GM04503 (cell line): ENCODE measurements at regions not wholly inside any gene's neighbourhood (a gene's known extent, or its start where the extent isn't known, plus 50 kb on each side); places are given as distances from the start of the nearest gene placed in this dataset.
"Not testable (repeated sequence)": the region's sequence is repeated elsewhere in the genome, so short reads cannot be mapped to it uniquely, and the experiment has no call there.

ENCODE experiments used
- DNase-seq: peaks from one replicate; pipeline ENCODE4 v3.0.0-alpha.2; 2012; ENCODE audit warnings: low read depth

DNA sequence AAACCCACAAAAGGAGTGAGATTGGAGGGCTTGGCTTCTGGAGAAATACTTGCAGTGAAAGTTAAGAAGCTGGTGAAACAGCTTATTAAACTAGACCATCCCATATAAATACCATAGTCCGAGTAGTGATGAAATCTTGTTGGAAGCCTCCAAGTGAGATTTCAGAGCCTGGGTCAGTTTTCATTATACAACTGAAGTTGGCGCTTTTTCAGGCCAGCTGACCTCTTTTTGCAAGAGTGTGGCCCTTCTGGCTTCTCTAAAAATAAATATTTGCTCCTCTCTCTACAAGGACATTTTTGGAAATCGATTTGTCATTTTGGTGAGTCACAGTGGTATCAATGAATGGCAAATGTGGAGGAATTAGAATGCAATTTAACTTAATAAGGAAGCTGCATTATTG lies 51.2 kb upstream of the THRB start:
- DNase-seq: no peak

DNA sequence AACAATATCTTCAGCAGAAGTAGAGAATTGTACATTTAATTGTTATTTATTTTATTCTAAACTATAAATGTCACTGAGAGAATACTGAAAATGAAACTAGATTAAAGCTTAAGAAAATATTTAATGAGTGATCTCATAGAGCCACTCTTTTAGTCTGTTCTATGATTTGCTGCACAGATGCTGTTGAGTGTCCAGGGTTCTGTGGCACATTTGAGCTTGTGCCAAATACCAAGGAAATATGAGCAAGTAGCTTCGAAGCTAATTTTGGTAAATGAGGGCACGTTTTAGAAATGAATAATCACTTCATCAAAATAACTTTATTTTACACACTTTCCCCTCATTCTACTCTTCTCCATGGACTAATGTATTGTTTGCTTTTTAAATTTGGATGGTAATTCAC lies 53.6 kb upstream of the THRB start:
- DNase-seq: no peak

DNA sequence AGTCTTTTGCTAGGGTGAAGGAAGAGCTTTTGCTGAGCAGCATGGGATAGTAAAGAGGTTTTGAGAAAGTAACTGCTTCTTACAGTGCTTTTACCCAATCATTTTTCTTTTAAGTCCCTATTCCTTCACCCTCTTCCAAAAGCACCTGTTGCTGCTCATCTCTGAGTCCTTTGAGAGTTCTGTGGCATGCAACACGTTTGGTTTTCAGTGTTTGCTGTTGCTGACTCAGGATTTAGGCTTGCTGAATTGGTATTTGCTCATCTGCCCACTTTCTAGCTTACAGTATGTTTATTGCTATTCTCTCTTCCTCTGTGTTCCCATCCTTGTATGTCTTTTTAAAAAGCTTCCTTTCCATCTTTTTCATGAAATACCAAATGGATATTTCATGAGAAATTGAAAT lies 55.9 kb upstream of the THRB start:
- no peak for DNase-seq

DNA sequence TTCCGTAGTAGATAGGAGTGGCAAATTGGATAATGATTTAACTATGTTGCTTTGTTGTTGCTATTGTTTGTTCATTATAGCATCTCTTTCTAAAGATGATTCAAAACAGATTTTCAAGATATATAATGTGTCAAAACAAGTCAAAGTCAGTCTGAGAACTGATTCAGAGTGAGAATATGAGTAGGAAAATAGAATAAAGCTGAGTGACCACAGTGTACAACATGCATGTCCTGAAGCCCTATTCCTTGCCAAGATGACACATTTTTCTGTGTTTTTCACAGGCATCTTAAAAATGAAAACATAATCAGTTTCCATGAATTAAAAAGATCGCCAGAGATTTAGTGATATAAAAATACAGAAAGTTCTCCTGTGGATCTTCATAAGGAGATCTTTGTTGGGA lies 57.0 kb upstream of the THRB start:
- no peak for DNase-seq

DNA sequence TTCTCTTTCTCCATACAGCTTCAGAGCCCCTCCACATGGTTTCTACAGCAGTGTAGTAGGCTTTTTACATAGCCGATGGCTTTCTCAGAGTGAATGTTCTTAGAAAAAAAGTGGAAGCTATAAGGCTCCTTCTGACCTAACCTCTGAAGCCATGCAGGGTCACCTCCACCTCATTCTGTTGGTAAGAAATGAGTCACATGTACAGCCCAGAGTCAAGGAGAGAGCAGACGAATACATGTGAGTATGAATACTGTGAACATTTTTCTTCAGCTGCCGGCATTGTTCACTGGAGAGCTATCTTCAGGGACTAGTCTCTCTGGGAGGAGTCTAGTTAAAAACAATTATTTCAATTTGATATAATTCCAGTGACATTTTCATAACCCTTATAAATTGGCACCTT lies 68.2 kb upstream of the THRB start:
- no peak for DNase-seq

DNA sequence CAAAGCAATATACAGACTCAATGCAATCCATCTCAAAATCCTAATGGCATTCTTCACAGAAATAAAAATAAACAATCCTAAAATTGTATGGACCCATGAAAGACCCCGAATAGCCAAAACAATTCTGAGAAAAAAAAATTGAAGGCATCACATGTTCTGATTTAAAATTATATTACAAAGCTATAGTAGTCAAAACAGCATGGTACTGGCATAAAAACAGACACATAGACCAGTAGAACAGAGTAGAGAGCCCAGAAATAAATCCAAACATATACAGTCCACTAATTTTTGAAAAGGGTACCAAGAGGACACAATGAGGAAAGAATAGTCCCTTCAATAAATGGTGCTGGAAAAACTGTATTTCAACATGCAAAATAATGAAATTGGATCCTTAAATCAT lies 70.4 kb upstream of the THRB start:
- no peak for DNase-seq

DNA sequence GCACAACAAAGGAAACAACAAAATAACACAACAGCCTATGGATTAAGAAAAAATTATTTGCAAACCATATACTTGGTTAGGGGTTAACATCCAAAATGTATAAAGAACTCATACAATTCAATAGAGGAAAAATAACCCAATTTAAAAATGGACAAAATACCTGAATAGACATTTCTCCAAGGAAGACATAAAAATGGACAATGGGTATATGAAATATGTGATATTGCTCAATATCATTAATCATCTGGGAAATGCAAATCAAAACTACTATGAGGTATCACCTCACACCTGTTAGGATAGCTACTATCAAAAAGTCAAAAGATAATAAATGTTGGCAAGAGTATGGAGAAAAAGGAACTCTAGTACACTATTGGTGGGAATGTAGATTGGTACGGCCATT lies 71.0 kb upstream of the THRB start:
- no peak for DNase-seq

DNA sequence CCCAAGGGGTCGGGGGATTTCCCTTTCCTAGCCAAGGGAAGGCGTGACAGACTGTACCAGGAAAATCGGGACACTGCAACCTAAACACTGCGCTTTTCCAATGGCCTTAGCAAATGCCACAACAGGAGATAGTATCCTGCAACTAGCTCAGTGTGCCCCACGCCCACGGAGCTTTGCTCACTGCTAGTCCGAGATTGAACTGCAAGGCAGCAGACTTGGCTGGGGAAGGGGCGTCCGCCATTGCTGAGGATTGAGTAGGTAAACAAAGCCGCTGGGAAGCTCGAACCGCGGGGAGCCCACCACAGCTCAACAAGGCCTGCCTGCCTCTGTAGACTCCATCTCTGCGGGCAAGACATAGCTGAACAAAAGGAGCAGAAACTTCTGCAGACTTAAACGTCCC lies 72.3 kb upstream of the THRB start:
- no peak for DNase-seq

DNA sequence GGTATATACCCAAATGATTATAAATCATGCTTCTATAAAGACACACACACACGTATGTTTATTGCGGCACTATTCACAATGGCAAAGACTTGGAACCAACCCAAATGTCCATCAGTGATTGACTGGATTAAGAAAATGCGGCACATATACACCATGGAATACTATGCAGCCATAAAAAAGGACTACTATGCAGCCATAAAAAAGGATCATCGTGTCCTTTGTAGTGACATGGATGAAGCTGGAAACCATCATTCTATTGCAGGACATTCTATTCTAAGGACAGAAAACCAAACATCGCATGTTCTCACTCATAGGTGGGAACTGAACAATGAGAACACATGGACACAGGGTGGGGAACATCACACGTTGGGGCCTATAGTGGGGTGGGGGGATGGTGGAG lies 77.8 kb upstream of the THRB start:
- not testable (repeated sequence) for DNase-seq

DNA sequence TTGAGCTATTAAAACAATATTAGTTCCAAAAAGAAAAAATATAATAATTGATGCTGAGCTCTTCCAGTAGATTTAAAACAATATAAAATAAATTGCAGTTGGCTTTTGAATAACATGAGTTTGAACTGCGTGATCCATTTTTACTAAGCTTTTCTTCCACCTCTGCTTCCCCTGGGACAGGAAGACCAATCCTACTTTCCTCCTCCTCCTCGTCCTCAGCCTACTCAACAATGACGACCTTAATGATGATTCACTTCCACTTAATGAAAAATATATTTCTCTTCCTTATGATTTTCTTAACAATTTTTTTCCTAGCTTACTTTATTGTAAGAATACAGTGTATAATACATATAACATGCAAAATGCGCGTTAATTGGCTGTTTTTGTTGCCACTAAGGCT lies 78.9 kb upstream of the THRB start:
- DNase-seq: no peak

DNA sequence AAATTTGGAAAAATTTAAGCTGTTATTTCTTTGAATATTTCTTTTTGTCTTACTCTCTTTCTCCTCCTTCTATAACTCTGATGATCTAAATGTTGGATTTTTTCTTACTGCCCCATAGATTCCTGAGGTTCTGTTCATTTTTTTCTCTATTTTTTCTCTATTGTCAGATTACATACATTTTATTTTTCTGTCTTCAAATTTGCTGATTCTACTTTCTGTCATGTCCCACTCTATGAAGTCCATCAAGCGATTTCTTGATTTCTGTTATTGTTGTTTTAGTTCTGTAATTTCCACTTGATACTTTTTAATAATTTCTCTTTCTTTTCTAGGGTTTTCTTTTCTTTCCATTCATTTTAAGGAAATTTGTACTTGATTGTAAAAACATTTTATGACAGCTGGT lies 83.7 kb upstream of the THRB start:
- DNase-seq: no peak

DNA sequence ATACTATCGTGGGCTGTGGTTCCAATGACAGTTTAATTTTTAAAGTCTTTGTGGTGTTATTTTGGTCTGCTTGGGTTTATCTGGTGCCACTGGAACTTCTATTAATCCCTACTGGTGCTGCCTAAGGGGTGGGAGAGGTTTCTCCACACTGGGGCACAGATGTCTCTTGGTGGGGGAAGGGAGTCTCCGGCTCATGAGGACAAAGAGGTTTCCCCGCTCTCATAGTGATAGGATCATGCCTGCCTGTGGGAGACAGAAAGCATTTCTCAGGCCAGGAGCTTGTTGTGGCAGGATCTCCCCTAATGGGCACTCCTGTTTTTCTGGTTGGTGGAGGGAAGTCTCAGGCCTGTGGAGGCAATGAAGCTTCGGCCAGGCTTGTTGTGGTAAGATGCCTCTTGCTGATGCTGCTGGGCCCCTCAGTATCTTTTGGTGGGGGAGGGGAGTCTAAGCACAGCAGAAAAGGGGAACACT lies 84.3 kb upstream of the THRB start:
- DNase-seq: no peak

DNA sequence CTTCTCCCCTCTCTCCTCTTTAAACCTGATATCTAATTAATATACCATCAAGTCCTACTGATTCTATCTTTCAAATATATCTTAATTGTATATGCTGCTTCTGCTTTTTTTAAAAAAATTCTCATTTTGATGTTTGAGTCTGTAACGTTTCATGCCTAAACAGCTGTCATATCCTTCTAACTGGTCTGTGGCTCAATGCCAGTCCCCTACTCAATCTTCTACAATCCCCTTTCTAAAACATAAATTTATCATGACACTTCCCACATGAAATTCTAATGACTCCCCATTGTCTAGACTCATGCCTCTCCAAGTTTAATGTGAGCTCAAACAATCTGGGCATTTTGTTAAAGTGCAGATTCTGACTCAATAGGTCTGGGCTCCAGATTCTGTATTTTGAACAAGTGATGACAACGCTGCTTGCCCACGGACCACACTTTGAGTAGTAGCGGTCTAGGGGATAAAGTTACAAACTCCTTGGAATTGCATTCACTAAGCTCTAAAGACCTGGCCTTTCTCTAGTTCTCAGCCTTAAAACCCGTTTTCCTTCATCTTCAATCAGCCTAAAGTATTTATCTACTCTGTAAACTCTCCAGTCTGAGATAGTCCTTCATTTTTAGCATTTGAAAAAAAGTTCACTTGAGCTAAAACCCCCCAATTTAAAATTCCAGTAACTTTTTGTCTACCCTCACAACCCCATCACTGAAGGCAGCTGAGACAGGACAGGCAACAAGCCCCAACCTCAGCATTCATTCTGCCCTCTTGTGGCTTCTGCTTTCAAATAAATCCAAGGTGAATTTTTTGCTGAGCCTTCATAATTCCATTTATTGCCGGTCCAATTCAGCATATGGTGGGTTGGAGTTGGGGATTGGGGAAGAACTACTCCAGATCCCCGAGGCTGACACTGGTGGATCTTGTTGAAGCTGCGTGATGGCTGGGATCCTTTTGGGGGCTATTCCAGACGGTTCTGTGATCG lies 88.1 kb upstream of the THRB start:
- no peak for DNase-seq

DNA sequence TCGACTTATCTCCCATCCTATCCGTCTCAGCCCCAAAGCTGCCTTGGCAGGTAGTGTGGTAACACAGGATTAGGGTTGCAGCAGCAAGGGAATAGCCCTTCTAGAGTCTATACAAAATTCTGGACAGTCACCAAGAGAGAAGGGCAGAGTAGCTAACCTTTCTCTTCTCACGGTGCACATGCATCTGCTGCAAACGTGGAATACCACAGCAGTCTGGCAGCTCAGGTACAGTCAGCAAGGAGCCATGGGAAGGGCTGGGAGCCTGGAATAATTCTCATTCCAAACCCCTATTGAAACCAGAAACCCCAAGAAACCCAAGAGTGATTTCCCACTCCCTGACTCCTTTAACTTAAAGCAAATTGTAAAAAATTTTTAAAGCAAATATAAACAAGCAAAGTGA lies 92.3 kb upstream of the THRB start:
- DNase-seq: no peak

DNA sequence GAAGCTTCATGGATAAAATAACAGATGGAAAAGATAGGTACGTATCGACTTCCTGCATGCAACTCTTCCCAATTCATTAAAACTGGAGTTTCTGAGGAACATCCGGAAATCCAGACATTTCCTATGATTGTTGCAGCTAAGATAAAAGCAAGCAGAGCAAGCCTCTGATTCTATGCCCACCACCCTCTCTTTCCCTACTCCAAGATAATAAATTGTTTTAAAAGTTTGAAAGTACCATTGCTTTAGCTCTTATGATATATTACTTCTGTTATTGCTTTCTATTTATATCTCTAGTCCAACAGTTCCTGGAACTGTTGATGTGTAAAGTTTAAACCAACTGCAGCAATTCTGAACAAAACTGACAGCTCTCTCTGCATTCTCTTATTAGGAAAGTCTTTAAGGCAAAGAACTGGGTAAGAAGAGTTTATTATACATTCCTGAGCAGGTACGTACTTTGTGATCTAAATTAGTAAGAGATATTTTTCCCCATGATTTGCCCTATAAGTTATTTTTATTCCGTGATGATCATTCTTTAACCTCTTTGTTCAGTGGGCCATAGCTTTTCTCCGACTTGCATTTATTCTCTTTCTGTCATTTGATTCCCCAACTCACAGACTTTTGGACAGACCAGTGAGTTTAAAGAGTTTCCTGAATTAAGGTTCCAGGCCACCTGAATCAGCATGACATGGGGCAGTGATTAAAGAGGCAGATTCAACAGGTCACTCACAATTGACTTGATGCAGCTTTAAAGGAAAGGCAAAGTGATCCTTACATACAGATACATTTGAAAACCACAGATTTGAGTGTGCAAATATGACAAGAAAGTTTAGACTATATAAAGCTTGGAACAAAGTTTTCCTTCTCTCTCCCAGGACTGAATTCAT lies 94.2 kb upstream of the THRB start:
- no peak for DNase-seq

DNA sequence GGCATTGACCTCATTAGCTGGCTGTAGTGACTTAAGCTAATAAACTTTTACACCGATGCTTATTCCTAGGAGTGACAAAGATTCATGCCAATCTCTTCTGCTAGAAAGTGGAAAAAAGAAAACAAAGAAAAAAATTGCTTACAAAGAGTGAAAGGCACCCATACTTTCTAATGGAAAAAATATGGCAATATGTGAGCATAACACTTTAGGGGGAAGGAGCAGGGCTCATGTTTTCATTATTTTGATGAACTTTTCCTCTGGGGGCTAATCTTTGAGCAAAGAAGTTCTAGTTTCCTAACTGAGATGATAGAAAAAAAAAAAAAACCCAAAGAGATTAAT lies 94.8 kb upstream of the THRB start:
- no peak for DNase-seq

DNA sequence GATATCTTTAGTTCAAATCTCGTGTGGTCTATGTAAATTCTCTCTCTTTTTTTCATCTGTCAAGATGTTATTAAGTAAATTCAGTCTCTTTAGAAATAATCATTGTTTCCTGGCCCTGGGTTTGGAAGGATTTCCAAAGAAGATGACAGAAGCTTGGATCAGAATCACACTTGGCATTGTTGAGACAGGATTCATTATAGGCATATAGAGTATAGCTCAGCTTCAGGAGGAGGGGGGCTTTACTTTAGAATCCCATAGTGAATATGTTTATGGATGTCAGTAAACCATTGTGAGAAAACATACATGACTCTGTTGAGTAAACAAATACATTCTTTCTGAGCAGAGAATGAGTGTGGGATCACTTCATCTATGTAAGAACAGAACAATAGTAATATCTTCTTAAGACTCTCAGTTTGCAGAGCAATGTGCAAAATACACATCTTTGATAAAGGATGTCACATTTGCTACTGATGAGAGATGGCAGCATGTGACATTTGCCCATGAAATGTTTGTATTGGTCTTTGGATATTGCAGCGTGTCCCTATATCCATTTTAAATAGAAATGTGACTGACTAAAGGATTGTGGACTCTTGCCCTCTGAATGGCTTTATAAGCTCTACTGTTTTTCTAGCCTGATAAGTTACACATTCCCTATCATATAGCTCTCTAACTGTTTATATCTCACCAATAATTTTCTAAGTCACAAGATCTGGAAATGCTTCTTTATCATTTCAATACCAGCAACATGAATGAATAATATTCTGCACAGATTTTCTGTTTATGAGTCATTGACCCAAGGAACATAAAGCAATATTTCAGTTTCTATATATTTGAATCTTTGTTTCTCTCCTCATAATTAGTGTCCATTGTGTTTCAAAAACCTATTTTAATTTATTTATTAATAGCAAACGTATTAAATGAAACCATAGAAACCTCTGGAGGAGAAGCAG lies 95.6 kb upstream of the THRB start:
- no peak for DNase-seq

DNA sequence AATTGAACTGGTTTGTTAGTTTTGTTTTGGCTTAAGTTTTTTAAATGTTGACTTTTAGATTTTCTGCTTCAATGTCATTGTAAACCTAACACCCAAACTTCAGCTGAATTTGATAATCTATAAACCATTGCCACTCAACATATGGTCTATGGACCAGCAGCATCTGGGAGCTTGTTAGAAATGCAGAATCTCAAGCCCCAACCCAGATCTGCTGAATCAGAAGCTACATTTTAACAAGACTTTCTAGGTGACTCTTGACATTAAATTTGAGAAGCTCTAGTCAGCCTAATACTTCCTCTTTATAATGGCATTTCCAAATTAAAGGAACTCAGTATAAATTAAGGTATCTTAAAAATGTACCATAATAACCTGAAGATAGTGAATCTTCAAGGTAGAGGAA lies 96.5 kb upstream of the THRB start:
- no peak for DNase-seq

DNA sequence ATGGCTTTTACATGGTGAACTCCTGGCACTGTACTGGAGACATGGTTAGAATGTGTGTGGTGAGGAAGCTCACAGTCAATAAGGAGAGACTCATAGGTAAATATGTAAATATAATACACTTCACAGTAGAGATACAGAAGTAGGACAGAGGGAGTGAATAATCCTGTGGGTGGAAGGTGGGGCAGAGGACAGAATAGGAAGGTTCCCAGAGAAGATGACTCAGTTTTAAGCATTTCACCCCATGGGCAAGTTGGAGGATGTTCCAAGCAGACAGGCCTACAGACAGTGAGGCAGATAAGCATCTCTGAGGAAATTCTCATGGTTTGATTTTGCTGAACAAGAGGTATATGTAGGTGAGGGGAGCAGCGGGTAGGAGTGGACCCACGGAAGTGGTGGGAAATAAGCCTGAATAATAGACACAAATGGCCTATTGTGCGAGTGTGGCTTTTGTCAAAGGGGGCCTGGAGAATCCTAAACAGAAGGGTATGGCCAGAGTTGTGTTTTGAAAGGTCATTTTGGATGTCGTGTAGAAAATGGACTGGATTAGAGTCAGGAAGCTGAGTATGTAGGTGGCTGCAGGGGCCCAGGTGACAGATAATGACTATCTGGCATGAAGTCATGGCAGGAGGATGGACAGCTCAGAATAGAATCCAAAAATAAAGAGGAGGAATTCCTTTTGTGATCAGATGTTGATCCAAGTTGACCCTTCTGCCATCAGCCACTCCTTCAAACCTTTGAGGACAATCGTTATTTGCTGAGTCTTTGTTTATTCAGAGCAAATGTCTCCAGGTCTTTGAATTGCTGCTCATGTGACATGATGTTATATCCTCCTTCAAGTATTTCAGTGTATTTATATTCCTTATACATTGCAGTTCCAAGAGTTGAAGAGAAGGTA lies 97.3 kb upstream of the THRB start:
- peak; percentile 34 for DNase-seq

DNA sequence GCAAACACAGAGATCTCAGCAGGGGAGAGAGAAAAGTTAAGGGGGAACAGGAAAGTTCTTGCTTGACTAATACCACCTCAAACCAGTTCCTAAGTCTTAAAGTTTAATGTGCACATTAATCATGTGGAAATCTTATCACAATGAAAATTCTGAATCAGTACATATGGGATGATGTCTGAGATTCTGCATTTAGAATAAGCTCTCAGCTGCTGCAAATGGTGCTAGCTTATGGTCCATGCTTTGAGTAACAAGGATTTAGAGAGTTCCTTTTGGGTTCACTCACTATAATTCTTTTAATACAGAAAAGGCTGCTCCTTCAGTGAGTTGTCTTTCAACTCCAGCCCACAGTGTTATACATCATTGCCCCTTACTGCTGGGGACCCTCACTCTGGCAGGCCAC lies 99.5 kb upstream of the THRB start:
- no peak for DNase-seq

DNA sequence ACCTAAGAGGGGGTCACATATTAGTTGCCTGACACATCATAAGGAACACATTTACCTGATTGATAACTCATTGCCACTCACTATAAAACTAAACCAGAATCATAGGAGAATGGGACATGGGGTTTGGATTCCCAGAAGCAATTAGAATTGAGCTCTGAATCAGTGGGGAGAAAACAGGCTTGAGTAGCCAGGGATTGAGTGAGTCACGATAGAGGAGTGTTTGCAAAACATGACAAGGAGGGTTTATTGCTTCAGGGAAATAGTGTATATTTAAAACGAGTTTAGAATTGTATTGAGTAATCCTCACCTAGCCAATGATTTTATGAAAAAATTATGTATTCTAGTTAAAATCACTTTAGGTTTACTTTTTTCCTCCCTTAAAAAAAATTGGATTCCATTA lies 101.1 kb upstream of the THRB start:
- DNase-seq: no peak
